Activated T-helper 9 cell treated with anti-CD3 and anti-CD28 coated beads, Interleukin-2, amount 50 U/mL, for 16 hours (primary cell): ENCODE measurements at regions not wholly inside any gene's neighbourhood (a gene's known extent, or its start where the extent isn't known, plus 50 kb on each side); places are given as distances from the start of the nearest gene placed in this dataset.

Experiments used
- DNase-seq: peaks from one replicate; pipeline ENCODE4 v3.0.0-alpha.2; 2020; ENCODE audit warnings: low read depth

DNA sequence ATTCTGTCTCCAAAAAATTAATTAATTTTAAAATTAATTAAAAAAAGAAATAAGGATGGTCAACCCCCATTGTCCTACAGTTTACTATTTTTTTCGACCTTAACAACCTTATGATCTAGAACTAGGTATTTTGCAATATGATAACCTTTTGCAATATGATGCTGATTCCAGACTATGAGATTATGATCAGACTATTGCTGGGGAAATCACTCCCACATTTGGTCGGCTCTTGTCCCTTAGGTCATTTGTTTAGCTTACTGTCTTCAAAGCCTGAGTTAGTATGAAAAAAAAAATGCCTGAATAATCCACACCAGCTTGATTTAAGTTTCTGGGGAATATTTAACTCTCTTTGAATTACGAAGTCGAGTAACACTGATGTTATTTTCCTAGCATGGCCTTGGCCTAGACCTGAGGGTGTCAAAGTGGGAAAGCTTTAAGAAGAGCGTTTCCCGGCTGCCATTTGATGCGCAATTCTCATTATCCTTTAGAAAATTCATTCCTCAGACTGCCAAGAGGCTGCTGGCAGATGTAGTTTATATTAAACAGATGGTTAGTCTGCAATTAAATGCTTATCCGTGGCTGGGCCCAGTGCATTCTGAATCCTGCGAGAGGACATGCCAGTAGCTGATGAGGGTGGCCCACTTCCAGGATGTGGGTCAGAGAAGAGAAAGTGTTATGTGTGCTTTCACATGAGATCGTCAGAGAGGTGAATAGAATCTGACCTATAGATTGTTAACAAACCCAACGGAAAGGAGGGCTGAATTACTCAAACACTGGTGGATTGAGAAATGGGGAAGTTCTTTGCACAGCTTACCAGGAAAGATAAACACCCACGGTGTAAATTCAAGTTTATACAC, 496.0 kb upstream of the THBS1 start:
- DNase-seq = no peak

DNA sequence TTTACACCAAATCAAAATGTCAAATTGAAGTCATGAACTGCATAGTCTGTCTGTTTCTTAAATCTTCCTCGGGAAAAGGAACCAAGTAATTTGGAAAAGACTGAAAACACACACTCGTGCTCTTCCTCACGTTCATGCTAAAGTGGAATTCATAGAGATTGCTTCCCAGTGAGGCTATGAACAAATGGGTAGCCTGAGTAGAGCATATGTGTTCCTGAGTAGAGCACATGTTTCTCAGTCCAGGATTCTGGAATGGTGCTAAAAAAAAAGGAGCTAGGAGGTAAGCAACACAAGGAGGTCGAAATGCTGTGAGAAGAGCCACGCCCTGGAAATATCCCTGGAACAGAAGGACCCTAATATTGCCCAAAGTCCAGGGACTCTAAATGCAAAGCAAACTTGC, 494.2 kb upstream of the THBS1 start:
- no peak for DNase-seq

DNA sequence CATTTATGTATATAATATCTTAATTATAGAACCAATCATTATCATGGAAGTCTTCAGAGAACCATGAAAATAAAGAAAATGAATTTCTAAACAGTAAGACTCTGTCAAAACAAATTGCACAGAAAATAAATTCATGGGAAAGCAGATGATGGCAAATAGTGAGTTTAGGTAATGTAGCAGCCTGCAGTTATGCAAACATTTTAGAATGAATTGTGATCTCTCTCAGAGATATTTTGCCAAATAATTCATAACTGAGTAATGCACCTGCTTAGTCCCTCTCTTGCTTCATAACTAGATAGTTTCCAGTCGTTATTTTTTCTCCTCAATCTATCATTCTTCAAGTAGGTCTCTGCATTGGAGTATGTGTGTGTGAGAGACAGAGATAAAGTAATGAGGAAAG, 492.7 kb upstream of the THBS1 start:
- DNase-seq = no peak

DNA sequence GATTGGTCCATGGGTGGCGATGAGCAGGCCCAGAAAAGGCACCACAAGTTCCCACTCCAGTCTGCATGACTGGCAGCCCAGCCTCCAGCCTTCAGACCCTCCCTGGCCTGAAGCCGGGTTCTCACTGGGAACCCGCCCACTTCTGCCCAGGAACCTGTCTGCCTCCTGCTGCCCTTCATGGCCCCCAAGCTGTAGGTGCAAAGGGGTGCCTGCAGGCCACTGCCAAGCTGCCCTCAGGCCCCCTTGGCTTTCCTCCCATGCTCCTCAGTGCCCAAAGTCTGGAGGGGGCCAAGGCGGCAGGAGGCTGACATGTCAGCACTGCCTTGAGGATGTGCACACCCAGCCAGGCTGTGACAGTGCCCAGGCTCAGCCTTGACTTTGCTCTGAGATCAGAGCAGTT, 488.5 kb upstream of the THBS1 start:
- no peak for DNase-seq

DNA sequence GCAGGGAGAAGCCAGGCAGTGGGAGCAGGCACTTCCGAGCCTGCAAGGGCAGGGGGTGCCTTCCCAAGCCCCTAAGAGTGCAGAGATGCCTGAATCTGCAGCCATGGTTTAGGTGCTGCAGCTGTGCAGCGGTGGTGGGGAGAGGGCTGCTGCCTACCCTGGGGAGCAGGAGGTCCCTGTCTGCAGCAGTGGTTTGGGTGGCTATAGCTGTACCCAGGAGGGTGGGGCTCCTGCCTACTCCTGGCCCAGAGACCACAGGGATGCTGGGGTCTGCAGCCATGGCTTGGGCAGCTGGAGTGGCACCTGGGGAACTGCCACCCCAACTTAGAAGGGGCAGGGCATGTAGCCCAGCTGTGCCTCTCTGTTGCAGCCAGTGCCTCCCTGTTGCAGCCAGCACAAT, 488.1 kb upstream of the THBS1 start:
- no peak for DNase-seq

DNA sequence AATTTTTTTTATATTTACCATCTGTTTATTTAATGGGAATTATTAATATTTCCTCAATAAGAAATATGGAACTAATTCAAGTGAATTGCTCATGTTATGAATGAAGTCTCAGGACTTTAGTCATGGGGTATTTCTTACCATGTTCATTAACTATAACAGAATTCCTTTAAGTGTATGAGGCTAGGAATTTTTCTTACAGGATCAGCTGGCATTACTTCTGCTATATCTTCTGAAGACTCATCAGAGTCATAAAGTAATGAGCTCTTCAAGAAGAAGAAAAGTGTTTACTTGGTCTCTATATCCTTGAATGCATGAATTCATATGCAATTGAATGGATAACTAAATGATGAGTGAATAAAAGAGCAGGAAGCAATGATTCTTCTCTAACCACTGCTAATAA, 486.8 kb upstream of the THBS1 start:
- DNase-seq = no peak

DNA sequence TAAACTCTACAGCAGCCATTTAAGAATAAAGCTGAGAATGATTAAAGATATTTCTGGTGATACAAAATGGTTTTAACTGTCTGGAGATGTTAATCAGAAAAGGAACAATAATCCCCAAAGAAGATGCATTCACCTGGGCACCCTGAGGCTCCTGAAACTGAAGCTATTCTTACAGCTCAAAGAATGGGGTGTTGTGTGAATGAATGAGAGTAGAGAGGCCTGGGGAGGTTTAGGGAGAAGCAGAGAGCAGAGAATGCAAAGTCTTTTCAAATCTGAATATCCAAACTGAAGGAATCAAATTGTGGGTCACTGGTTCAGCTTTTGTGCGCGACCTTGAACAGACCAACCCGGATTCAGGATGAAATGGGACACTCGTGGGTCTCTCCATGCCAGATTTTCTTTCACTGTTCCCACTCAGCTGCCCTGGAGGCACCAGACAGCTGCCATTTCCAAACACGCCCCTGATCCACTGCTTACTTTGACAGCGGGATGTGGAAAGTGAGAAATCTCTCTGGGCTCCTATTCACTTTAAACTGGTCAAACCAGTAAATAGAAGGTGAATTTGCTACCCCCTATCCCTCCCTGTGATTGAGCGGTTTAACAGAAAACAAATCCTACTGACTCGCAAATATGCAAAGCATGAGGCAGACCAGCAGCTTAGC, 485.5 kb upstream of the THBS1 start:
- no peak for DNase-seq

DNA sequence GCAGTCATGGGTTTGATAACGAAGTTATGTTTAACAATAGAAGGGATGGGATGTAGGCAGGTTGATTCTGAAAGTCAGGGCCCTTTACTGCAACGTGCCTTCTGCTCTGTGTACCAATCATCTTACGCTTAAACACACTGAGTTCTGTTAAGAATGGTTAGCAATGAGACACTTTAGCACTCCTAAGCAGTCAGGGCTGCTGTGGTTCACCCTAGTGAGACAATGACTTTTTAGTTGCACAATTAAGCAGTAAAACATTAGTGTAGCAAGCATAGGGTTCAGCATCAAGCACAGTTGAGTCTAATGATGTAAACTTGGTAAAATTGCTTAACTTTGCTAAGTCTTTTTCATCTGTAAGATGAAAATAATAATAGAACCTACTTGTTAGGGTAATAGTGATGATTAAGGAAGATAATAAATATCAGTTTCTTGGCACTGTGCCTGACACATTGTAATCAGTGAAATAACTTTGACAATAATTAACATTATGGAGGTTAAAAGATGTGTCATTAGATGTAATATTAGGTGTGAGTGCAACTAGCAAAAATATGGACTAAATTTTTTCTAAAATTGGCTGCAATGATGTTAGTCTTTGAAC, 484.2 kb upstream of the THBS1 start:
- DNase-seq = no peak

DNA sequence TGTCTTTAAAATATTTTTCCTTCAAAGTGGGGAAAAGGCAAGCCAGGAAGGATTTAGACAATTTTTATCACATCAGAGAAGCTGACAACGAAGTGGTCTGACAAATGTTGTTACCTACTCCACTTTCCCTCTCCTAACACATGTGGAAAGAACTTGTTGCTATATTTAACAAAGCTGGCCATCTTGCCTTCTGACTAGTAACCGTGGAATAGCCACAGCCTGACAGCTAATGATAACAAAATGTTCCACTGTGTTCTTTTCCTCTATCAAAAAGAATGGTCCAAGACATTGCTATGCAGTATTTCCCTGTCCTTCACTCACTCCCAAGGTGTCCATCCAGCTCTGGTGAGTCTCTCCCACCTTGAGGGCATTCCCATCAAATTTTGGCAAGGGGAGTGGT, 481.4 kb upstream of the THBS1 start:
- no peak for DNase-seq

DNA sequence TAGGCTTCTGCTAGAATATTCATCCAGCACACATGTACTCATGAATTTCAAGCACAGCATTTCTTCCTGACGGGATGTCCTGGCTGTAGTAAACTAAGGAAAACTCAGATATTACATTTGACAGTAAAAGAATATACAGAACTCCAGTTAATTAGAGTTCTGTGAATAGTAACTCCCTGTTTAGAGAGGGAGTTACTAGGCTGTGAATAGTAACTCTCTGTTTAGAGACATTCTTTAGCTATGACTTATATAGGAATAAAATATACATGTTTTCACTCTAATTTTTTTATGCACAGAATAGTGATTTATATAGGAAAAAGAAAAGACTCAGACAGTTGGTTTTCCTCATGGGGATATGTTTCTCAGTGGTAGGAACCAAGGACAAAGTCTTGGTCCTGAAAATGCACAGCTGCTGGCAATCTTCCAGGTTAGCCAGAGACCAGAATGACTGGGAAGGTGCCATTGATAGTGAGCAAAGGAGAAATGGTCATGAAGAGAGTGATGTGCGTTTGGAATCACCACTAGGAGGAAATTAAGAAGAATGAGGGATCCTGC, 480.7 kb upstream of the THBS1 start:
- no peak for DNase-seq

DNA sequence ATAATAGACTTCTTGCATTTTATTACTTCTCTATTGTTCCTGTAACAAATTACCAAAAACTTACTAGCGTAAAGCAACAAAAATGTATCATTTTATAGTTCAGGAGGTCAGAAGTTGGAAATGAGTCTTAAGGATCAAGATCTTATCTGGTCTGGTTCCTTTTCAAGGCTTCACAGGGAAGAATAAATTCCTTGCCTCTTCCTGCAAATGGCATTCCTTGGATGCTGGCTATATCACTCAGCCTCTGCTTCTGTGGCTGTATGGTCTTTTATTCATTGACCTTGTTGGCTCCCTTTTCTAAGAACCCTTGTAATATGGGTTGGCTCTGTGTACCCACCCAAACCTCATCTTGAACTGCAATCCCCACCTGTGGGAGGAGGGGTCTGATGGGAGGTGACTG, 478.4 kb upstream of the THBS1 start:
- no peak for DNase-seq

DNA sequence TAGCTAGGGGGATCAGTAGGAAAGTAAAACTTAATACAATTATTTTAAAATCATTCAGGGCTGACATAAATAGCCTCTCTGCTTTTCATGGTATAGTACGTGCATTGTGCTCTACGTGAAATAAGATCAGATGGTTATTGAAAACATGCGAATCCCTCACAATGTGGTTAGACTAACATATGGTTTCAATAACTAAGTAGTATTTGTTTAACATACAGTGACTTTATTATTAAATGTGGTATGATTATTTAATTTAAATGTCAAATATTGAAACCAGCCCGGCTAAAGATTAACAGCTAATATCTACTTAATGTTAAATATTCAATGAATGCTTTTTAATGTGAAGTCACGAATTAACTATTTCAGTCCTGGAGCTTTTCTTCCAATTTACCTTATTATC, 473.9 kb upstream of the THBS1 start:
- no peak for DNase-seq

DNA sequence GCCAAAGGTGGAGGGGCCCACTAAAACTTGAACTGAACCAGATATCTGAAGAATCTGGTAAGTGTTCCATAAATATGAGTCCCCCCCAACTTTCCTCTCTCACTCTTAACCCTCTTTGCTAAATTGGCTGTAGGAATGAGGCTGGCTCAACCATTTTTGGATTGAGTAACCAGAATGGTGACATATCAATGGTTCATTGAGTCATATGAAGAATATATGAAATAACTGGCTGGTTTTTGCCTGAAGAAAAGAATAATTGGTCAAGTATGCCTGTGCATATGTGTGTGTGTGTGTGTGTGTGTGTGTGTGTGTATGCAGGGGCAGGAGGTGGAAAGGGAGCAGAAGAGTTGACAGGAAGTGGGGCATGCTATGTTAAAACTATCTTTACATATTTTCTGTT, 472.9 kb upstream of the THBS1 start:
- no peak for DNase-seq

DNA sequence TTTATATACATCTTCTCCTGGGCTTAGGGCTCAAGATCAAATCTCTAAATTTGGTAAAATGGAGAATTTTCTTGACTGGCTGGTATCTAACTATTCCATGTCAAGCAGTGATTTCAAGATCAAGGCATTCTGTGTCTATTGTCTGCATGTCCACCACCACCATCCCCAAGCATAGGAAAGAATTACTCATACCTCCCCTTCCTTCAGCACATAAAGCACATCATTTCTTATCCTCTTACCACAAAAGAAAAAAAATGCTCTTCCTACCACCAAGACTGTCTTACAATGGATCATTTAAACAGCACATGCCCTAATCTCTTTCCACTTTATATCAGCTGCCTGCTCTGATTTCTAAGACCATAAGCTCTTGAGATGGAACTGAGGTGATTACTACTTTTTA, 470.5 kb upstream of the THBS1 start:
- DNase-seq = no peak

DNA sequence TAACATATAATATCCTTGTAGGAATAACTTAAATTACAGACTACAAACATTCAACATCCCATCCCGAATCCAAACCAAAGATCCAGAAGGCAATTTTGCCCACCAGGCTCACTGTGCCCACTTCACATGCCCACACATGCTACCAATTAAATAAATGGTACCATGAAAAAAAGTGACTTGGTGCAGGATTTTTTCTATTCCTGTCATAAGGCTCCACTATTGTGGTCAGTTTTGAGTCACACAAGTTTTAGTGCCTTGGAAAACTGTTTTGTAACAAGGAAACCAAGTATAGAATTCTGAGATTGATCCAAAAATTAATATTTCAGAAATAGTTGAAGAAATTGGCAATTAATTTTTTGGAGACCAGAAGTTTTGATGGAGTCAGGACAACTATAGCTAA, 470.1 kb upstream of the THBS1 start:
- no peak for DNase-seq

DNA sequence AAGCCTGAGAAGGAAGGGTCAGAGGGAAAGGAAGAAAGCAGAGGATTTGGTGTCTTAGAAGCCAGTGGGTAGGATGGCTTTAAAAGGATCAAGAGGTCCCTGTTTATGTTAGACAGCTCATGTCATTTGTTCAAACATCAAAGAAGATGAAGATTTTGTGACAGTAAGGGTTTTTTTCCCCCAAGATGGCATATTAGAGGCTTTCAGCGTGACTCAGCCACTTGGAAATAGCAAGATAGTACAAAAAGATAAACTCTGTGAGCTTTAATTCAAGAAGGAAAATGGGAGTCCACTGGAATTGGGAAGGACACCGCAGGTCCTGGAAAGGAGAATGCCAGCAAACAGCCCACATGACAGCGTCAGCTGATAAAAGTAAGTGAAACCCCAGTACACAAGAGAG, 467.1 kb upstream of the THBS1 start:
- no peak for DNase-seq

DNA sequence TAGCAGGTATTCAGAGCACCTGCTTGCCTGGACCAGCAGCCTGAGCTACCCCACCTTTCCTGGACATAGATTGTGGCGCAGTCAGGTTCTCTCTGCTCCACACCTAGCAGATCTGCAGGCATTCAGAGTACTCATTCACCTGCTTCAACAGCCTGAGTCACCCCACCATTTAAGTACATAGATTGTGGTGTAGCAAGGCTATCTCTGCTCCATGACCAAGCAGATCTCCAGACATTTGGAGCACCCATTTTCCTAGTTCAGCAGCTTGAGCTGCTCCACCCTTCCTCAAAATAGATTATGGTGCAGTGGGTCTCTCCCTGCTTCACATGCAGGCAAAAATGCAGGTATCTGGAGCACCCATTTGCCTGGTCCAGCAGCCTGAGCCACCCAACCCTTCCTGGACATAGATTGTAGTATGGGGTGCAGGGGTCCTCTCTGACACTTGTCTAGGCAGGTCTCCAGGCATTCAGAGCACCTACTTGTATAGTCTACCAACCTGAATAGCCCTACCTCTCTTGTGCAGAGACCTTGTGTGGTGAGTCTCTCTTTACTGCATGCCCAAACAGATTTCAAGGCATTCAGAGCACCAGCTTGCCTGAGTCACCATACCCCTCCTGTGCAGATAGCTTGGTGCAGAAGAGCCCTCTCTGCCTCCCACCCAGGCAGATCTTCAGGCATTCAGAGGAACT, 466.0 kb upstream of the THBS1 start:
- DNase-seq = no peak

DNA sequence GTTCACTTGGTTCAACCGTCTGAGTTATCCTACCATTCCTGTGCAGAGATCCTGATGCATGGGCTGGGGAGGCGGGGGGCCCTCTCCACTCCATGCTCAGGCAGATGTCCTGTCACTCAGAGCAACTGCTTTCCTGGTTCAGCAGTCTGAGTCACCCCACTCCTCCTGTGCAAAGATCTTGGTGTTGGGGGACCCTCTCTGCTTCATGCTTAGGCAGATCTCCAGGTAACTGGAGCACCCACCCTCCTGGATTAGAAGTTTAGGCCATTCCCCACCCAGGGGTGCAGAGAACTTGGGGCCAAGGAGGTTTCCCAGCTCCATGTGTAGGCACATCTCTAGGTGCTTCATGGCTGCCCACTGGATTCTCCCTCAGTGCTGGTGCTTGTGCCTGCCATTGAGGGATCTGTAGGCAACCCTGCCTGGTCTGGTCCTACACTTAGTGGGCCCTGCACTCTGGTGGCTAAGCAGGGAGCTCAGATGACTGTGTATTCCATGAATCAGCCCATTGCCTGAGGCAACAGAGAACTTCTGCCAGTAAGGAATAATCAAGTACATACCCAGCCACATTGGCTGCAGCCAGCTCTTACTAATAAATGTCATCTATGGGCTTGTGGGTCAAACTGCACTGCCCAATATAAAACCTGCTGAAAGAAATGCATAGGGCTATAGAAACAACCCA, 465.4 kb upstream of the THBS1 start:
- DNase-seq = no peak

DNA sequence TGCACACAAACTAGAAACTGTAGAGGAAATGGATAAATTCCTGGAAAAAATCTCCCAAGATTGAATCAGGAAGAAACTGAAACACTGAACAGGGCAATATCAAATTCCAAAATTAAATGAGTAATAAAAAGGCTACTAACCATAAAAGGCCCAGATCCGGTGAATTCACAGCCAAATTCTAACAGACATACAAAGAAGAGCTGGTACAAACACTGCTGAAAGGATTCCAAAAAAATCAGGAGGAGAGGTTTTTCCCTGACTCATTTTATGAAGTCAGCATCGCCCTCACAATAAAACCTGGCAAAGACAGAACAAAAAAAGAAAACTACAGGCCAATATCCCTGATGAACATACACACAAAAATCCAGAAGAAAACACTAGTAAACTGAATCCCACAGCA, 462.4 kb upstream of the THBS1 start:
- no peak for DNase-seq

DNA sequence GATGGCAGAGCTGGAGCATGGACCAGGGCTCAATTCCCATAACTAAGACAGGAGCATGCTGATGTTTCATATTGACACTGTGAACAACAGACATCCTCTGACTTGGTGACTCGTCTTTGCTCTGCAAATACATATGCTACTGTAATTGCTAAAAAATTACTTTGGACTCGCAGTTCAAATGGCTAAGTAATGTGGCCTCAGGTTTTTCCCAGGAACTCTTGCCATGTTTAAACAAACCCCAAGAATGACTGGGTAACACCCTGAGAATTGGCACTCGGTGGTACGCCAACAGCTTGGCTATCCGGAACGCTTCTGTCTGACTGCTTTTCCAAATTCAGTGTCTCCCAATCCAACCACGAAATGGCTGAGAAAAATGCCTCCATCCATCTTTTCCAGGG, 456.7 kb upstream of the THBS1 start:
- DNase-seq = no peak

DNA sequence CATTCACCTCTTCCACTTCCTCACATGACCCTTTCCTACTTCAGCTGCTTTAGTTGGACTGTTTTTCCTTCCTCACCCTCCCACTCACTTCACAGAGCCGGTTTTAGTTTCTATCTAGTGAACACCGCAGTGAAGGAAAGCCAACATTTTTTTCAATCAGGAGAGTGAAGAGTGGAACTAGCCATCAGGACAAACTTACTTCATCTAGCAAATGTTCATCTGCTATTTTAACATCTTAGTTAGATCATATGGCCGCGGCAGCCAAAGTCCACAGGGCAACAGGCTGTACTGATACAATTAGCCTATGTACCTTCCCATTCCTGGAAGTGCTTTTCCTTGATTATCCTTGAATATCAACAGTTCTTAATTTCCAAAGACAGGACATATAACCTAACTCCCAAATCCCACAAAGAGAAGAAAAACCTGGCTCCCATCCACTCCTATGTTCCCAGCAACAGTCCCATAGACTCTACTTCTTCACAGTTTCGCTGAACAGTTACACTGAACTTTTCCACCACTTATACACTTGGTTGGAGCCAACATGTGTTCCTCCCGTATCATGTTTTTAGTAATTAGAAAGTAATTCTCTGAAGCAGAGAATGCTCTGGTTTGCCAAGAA, 456.2 kb upstream of the THBS1 start:
- no peak for DNase-seq

DNA sequence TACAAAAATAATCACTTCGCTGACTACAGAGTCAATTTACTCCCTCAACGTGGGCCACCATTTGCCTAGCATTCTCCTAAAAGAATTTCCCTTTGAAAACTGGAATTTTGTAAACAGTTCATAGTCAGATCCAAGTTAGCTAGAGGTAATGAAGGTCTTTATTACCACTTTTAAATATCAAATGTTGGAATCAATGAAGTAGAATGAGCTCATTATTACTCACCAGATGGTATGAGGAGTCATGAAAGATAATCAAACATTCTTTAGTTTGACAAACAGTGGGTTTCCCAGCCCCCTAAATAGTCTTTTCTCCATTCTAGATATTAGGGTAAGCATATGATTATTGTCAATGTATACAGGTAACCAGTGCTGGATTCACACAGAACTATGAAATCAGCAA, 455.7 kb upstream of the THBS1 start:
- DNase-seq = no peak
